IMR-90 (cell line): ENCODE measurements at regions not wholly inside any gene's neighbourhood (a gene's known extent, or its start where the extent isn't known, plus 50 kb on each side); places are given as distances from the start of the nearest gene placed in this dataset.

Experiments
- ATAC-seq: fragments of 200-7000 bp; cut with Tn5 transposase; 2 replicates; pipeline ENCODE4 v1.9.1; 2020; ENCODE audit warnings: low read depth, mild to moderate bottlenecking, moderate library complexity
- BruUV-seq: library from RNA; stranded (reverse); fragments of 400-500 nt; replicated peaks from 2 replicates; lab custom pipeline; 2021; lab: Mats Ljungman, UMichigan
- CTCF ChIA-PET: fragments of 300-600 bp; formaldehyde crosslinking; extraction: SDS; loops from one replicate; lab custom pipeline; 2021; ENCODE audit warnings: antibody characterized with exemption; lab: Yijun Ruan, JAX
- POLR2A ChIA-PET: fragments of 300-600 bp; sonication (Branson Sonifier 250); formaldehyde crosslinking; loops from one replicate; lab custom pipeline; 2022; ENCODE audit warnings: antibody characterized with exemption; ENCODE audit not compliant: unreplicated experiment; lab: Charles Lee
- DNase-seq: peaks from one replicate; pipeline ENCODE4 v3.0.0; 2013
- H2AFZ ChIP-seq: replicated peaks from 2 replicates; pipeline ENCODE3; 2013; ENCODE audit warnings: low read length, mild to moderate bottlenecking; ENCODE audit not compliant: poor library complexity
- H2AK5ac ChIP-seq: 2 replicates; pipeline ENCODE4 v1.6.1; 2013; ENCODE audit warnings: low read depth, low read length, inconsistent platforms
- H2AK9ac ChIP-seq: replicated peaks from 2 replicates; pipeline ENCODE3; 2013; ENCODE audit warnings: mild to moderate bottlenecking, low read depth, low read length, moderate library complexity; ENCODE audit not compliant: poor library complexity
- H2BK120ac ChIP-seq: 2 replicates; pipeline ENCODE4 v1.6.1; 2013; ENCODE audit warnings: low read depth, low read length, inconsistent platforms
- H2BK15ac ChIP-seq: 3 replicates; pipeline ENCODE4 v1.6.1; 2013; ENCODE audit warnings: low read depth, low read length, inconsistent platforms
- H2BK20ac ChIP-seq: 2 replicates; pipeline ENCODE4 v1.6.1; 2013; ENCODE audit warnings: low read depth, mild to moderate bottlenecking, inconsistent platforms, low read length, moderate library complexity
- H2BK5ac ChIP-seq: 2 replicates; pipeline ENCODE4 v1.6.1; 2013; ENCODE audit warnings: mild to moderate bottlenecking, low read depth, low read length, inconsistent platforms; ENCODE audit not compliant: poor library complexity, severe bottlenecking
- H3K14ac ChIP-seq: replicated peaks from 2 replicates; pipeline ENCODE4 v1.6.1; 2013; ENCODE audit warnings: low read depth, low read length, inconsistent platforms
- H3K18ac ChIP-seq: 2 replicates; pipeline ENCODE4 v1.6.1; 2013; ENCODE audit warnings: low read depth, low read length, control low read depth
- H3K23ac ChIP-seq: 2 replicates; pipeline ENCODE4 v1.6.1; 2013; ENCODE audit warnings: low read depth, low read length, inconsistent platforms
- H3K27ac ChIP-seq: 2 replicates; pipeline ENCODE4 v1.5.1; 2013; ENCODE audit warnings: mild to moderate bottlenecking, control low read depth, low read length; ENCODE audit not compliant: insufficient read depth
- H3K27me3 ChIP-seq: 2 replicates; pipeline ENCODE4 v1.6.1; 2013; ENCODE audit warnings: low read length; ENCODE audit not compliant: control insufficient read depth, insufficient read depth
- H3K36me3 ChIP-seq: 2 replicates; pipeline ENCODE4 v1.6.1; 2013; ENCODE audit warnings: low read length, mixed read lengths; ENCODE audit not compliant: control insufficient read depth, insufficient read depth
- H3K4ac ChIP-seq: 2 replicates; pipeline ENCODE4 v1.6.1; 2013; ENCODE audit warnings: low read depth, low read length, inconsistent platforms
- H3K4me1 ChIP-seq: 2 replicates; pipeline ENCODE4 v1.6.1; 2013; ENCODE audit warnings: low read length, mixed read lengths; ENCODE audit not compliant: control insufficient read depth, insufficient read depth
- H3K4me2 ChIP-seq: 2 replicates; pipeline ENCODE4 v1.6.1; 2013; ENCODE audit warnings: low read depth, mild to moderate bottlenecking, control low read depth, low read length, moderate library complexity
- H3K4me3 ChIP-seq: 2 replicates; pipeline ENCODE4 v1.5.1; 2013; ENCODE audit warnings: low read depth, mild to moderate bottlenecking, control low read depth, low read length, moderate library complexity; ENCODE audit not compliant: insufficient read depth
- H3K56ac ChIP-seq: 2 replicates; pipeline ENCODE4 v1.6.1; 2013; ENCODE audit warnings: low read length, inconsistent platforms; ENCODE audit not compliant: insufficient read depth; ENCODE audit errors: extremely low read depth
- H3K79me1 ChIP-seq, 2 experiments: 2 replicates each; pipeline ENCODE4 v1.6.1; 2013; ENCODE audit warnings: low read length in 2 of 2, inconsistent platforms in 1 of 2, low read depth in 1 of 2
- H3K9ac ChIP-seq: 2 replicates; pipeline ENCODE4 v1.6.1; 2013; ENCODE audit warnings: low read depth, low read length, control low read depth
- H3K9me1 ChIP-seq: 2 replicates; pipeline ENCODE4 v1.6.1; 2013; ENCODE audit warnings: low read length, inconsistent platforms; ENCODE audit not compliant: insufficient read depth
- H3K9me3 ChIP-seq: 2 replicates; pipeline ENCODE4 v1.6.1; 2013; ENCODE audit warnings: low read length; ENCODE audit not compliant: control insufficient read depth, insufficient read depth
- H4K20me1 ChIP-seq: 2 replicates; pipeline ENCODE4 v1.6.1; 2013; ENCODE audit warnings: low read length, inconsistent platforms; ENCODE audit not compliant: insufficient read depth
- H4K5ac ChIP-seq: 2 replicates; pipeline ENCODE4 v1.6.1; 2013; ENCODE audit warnings: mild to moderate bottlenecking, low read depth, low read length, control low read depth
- H4K8ac ChIP-seq, 2 experiments: 2 replicates each; pipeline ENCODE4 v1.6.1; 2013; ENCODE audit warnings: low read depth in 2 of 2, low read length in 2 of 2, control low read depth in 1 of 2, inconsistent platforms in 1 of 2
- H4K91ac ChIP-seq: 2 replicates; pipeline ENCODE4 v1.6.1; 2013; ENCODE audit warnings: low read depth, low read length, inconsistent platforms; ENCODE audit not compliant: insufficient read depth
- CHD1 ChIP-seq: IDR thresholded peaks from 2 replicates; pipeline ENCODE4 v1.6.1; 2012; ENCODE audit warnings: low read depth, low read length, improper control_type of control experiment
- MAFK ChIP-seq: IDR thresholded peaks from 2 replicates; pipeline ENCODE4 v1.6.1; 2012; ENCODE audit warnings: low read depth, low read length, improper control_type of control experiment
- WGBS, 2 experiments: methylation state at CpG; one replicate each; pipeline versions ENCODE4 v1.1.5 to v1.1.7; 2013; ENCODE audit warnings: missing lambda C conversion rate in 2 of 2; ENCODE audit not compliant: insufficient read length in 1 of 2; ENCODE audit errors: extremely low coverage in 2 of 2; 5-methylcytosine and 5-hydroxymethylcytosine counted together
- dilution Hi-C: fragments of 300-500 bp; cut with HindIII; formaldehyde crosslinking; loops from one replicate; pipeline ENCODE4 v1.14.3; 2018; ENCODE audit warnings: low sequenced_read_pairs; ENCODE audit not compliant: unreplicated experiment
- in situ Hi-C: fragments of 300-500 bp; cut with MboI; formaldehyde crosslinking; loops from 3 replicates; pipeline ENCODE4 v1.14.3; 2019; ENCODE audit warnings: low sequenced_read_pairs, inconsistent platforms, mixed read lengths
- intact Hi-C: fragments of 100-400 bp; cut with micrococcal nuclease; formaldehyde crosslinking; loops from 2 replicates; pipeline ENCODE4 v1.10.0; 2022

DNA sequence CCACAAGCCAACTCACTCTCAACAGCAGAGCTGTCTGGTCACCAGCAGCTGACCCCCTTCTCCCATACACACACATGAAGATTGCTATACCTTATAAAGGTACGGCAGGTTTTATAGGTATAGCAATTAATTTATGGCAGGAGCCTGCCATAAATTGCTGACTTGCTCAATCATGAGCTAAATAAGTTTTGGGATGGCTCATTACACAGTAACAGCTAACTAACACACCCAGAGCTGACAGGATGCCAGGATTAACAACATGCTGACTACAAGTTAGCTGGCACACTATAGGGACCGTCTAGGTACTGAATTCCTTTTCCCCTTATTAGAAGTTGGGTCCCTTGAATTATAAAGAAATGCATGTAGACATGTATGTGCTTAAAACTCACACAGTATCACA is 150.3 kb upstream of the KCNJ18 start:
- peaks cover 3% of the 10 kb centered on the region; the same call in 1 of the 2 replicates for H3K4me1 ChIP-seq
- H3K27me3 ChIP-seq: no peaks in the 10 kb centered on the region
- no TSS peak for BruUV-seq
- ATAC-seq (no peak), DNase-seq (no peak)
- H3K79me1 ChIP-seq: peaks cover 27 to 62% of the 10 kb centered on the region in 2 experiments; a peak in 3 of 4 replicates
- H2AK9ac ChIP-seq: no peak overlapping the region
- peaks cover 34% of the 10 kb centered on the region for H4K20me1 ChIP-seq
- H3K23ac ChIP-seq: no peak overlapping the region
- no peak overlapping the region for H2BK5ac ChIP-seq
- no peak overlapping the region for H3K4me2 ChIP-seq
- no peak overlapping the region for H2AK5ac ChIP-seq
- WGBS, 2 experiments: no CpG with 5 or more reads among the region's 2 CpGs
- intact Hi-C loops: no loop called here
- H3K27ac ChIP-seq: no peak overlapping the region
- no peak overlapping the region for H3K4me3 ChIP-seq
- no peaks in the 10 kb centered on the region; the same call in 1 of the 2 replicates for H3K9me1 ChIP-seq
- H3K9ac ChIP-seq: no peak overlapping the region
- no peak overlapping the region for H2AFZ ChIP-seq
- H2BK15ac ChIP-seq: no peak overlapping the region
- H3K14ac ChIP-seq: no peak overlapping the region
- H3K18ac ChIP-seq: no peak overlapping the region
- no peak overlapping the region for H3K56ac ChIP-seq
- CTCF ChIA-PET: no interaction called here
- no peak overlapping the region for H4K91ac ChIP-seq
- dilution Hi-C loops: no loop called here
- POLR2A ChIA-PET: no interaction called here
- no peaks in the 10 kb centered on the region for H3K9me3 ChIP-seq
- in situ Hi-C loops: no loop called here
- no peak overlapping the region for H2BK120ac ChIP-seq
- no peak overlapping the region for H3K4ac ChIP-seq
- H4K8ac ChIP-seq: no peak overlapping the region
- peaks cover 37% of the 10 kb centered on the region for H3K36me3 ChIP-seq
- H4K5ac ChIP-seq: no peak overlapping the region
- TF ChIP-seq CHD1 (no peak), MAFK (0 out of 2 replicates have a peak, but pooled peaks have one; percentile 22)
- no peak overlapping the region for H2BK20ac ChIP-seq
